ENCODE measurements at regions not wholly inside any gene's neighbourhood (a gene's known extent, or its start where the extent isn't known, plus 50 kb on each side); places are given as distances from the start of the nearest gene placed in this dataset.
"Not testable (repeated sequence)": the region's sequence is repeated elsewhere in the genome, so short reads cannot be mapped to it uniquely, and the experiment has no call there.

DNA sequence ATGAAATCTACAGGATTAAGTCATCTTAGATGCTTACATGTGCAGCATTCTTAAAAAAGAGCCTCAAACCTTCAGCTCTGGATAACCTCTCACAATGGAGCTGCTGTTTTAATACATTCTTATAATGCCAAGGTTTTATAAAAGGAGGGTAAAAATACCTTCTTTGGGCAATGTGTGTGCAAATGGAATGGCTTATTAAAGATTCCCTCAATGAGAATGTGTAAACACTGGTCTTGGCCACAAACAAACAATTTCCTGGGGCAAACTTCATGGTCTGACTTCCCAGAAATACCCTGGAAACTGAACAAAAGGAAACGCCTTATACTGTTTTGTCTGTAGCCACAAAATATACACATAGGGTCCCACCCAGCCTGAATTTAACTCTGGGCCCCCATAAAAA, 148.6 kb upstream of the INTU start:
- Histone ChIP-seq H4K20me1 (ENCODE audit: insufficient read depth) (no peaks in the 10 kb centered on the region), H2AFZ (no peak overlapping the region), H3K4me1 (ENCODE audit: insufficient read depth) (no peaks in the 10 kb centered on the region), H3K9me3 (ENCODE audit: low read depth) (no peaks in the 10 kb centered on the region), H3K36me3 (ENCODE audit: low read depth) (no peaks in the 10 kb centered on the region), H3F3A (ENCODE audit: insufficient read depth) (no peaks in the 10 kb centered on the region), H3K27ac (no peak overlapping the region), H3K4me3 (no peak overlapping the region), H3K9me2 (ENCODE audit: insufficient read depth) (no peaks in the 10 kb centered on the region), H3K27me3 (replicated peaks; ENCODE audit: insufficient read depth) (no peaks in the 10 kb centered on the region), H3K4me2 (ENCODE audit: unreplicated experiment) (no peak overlapping the region), H3K79me2 (ENCODE audit: insufficient read depth) (no peaks in the 10 kb centered on the region), H3K9ac (no peak overlapping the region)
- TF ChIP-seq EZH2phosphoT487 (IDR thresholded peaks at IDR 0.05; ENCODE audit: insufficient read depth, low read depth), result no peak
- no peak for TF ChIP-seq EZH2 (IDR thresholded peaks at IDR 0.05; ENCODE audit: insufficient read depth, poor library complexity, severe bottlenecking)
- no peak for DNase-seq
- in situ Hi-C loops (cut with MboI), result no loop called here
- 8 to 15% methylated on average over 1 of the region's 1 CpG for WGBS, 2 experiments (ENCODE audit: low coverage in 1 of 2, low lambda C conversion rate in 2 of 2, missing lambda C conversion rate in 2 of 2)

DNA sequence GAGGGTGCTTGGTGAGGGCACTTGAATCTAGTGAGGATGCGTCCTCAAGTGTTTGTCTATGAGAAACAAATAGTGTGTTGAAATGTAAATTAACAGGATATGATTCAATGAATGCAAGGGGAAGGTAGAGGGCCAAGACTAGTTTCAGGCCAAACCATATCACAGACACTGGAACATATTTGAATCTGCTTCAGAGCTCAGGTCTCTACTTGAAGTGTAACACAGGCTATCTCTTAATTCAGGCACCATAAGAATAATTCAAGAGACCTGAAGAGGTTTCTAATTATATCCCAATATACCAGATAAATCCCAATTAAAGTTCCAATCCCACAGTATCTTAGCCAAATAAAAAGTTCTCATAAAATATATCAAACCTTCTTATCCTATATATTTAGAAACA, 146.5 kb upstream of the INTU start:
- Histone ChIP-seq H3K79me2 (ENCODE audit: insufficient read depth) (no peaks in the 10 kb centered on the region), H3K4me3 (no peak overlapping the region), H3F3A (ENCODE audit: insufficient read depth) (no peaks in the 10 kb centered on the region), H3K9me2 (ENCODE audit: insufficient read depth) (no peaks in the 10 kb centered on the region), H4K20me1 (ENCODE audit: insufficient read depth) (no peaks in the 10 kb centered on the region), H3K4me2 (ENCODE audit: unreplicated experiment) (no peak overlapping the region), H3K9me3 (ENCODE audit: low read depth) (no peaks in the 10 kb centered on the region), H2AFZ (no peak overlapping the region), H3K4me1 (ENCODE audit: insufficient read depth) (no peaks in the 10 kb centered on the region), H3K9ac (no peak overlapping the region), H3K27me3 (replicated peaks; ENCODE audit: insufficient read depth) (no peaks in the 10 kb centered on the region), H3K36me3 (ENCODE audit: low read depth) (no peaks in the 10 kb centered on the region), H3K27ac (no peak overlapping the region)
- no peak for TF ChIP-seq EZH2 (IDR thresholded peaks at IDR 0.05; ENCODE audit: insufficient read depth, poor library complexity, severe bottlenecking)
- no peak for TF ChIP-seq EZH2phosphoT487 (IDR thresholded peaks at IDR 0.05; ENCODE audit: insufficient read depth, low read depth)
- WGBS, 2 experiments (ENCODE audit: low coverage in 1 of 2, low lambda C conversion rate in 2 of 2, missing lambda C conversion rate in 2 of 2), result 89 to 90% methylated on average over 1 of the region's 1 CpG
- in situ Hi-C loops (cut with MboI), result no loop called here
- no peak for DNase-seq

DNA sequence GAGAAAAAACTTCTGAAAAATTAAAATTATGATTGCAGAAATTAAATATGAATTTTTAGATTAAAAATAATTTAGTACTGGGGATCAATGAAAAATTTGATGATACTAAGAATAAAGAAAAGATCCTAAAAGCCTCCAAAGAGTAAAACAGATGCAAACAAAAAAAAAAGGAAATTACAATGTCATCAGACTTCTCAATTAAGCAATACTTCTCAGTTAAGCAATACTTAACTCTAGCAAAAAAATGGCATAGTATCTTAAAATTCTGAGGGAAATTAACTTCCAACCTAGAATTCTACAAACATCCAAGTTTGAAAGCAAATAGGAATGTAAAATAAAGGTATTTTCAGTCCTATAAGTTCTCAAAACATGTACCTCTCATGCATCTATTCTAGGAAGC, 141.2 kb upstream of the INTU start:
- no peak overlapping the region for H3K27ac ChIP-seq
- TF ChIP-seq EZH2 (IDR thresholded peaks at IDR 0.05; ENCODE audit: insufficient read depth, poor library complexity, severe bottlenecking) (no peak), EZH2phosphoT487 (IDR thresholded peaks at IDR 0.05; ENCODE audit: insufficient read depth, low read depth) (no peak)
- no peaks in the 10 kb centered on the region for H3K9me2 ChIP-seq (ENCODE audit: insufficient read depth)
- H3K4me1 ChIP-seq (ENCODE audit: insufficient read depth), result no peaks in the 10 kb centered on the region
- H3K4me2 ChIP-seq (ENCODE audit: unreplicated experiment), result no peak overlapping the region
- H4K20me1 ChIP-seq (ENCODE audit: insufficient read depth), result no peaks in the 10 kb centered on the region
- H3K27me3 ChIP-seq (replicated peaks; ENCODE audit: insufficient read depth), result no peaks in the 10 kb centered on the region
- H3K36me3 ChIP-seq (ENCODE audit: low read depth), result no peaks in the 10 kb centered on the region
- H2AFZ ChIP-seq, result no peak overlapping the region
- no peaks in the 10 kb centered on the region for H3K9me3 ChIP-seq (ENCODE audit: low read depth)
- H3F3A ChIP-seq (ENCODE audit: insufficient read depth), result no peaks in the 10 kb centered on the region
- in situ Hi-C loops (cut with MboI), result no loop called here
- no peak overlapping the region for H3K9ac ChIP-seq
- H3K79me2 ChIP-seq (ENCODE audit: insufficient read depth), result no peaks in the 10 kb centered on the region
- DNase-seq, result no peak
- H3K4me3 ChIP-seq, result no peak overlapping the region

DNA sequence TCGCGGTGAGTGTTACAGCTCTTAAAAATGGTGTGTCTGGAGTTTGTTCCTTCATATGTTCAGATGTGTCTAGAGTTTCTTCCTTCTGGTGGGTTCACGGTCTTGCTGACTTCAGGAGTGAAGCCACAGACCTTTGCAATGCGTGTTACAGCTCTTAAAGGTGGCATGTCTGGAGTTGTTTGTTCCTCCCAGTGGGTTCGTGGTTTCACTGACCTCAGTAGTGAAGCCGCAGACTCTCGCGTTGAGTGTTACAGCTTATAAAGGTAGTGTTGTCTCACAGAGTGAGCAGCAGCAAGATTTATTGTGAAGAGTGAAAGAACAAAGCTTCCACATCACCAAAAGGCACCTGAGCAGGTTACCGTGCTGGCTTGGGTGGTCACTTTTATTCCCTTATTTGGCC, 135.9 kb upstream of the INTU start:
- H2AFZ ChIP-seq; H3K4me2 ChIP-seq (ENCODE audit: unreplicated experiment); in situ Hi-C loops (cut with MboI); H3K36me3 ChIP-seq (ENCODE audit: low read depth); H3F3A ChIP-seq (ENCODE audit: insufficient read depth); DNase-seq; H3K4me1 ChIP-seq (ENCODE audit: insufficient read depth); H3K9ac ChIP-seq; H3K4me3 ChIP-seq; H3K9me3 ChIP-seq (ENCODE audit: low read depth); H3K9me2 ChIP-seq (ENCODE audit: insufficient read depth); H3K27ac ChIP-seq; H4K20me1 ChIP-seq (ENCODE audit: insufficient read depth); H3K79me2 ChIP-seq (ENCODE audit: insufficient read depth); H3K27me3 ChIP-seq (replicated peaks; ENCODE audit: insufficient read depth): not testable (repeated sequence)
- WGBS, 2 experiments (ENCODE audit: low coverage in 1 of 2, low lambda C conversion rate in 2 of 2, missing lambda C conversion rate in 2 of 2), result 72 to 76% methylated on average over 9 of the region's 9 CpGs

DNA sequence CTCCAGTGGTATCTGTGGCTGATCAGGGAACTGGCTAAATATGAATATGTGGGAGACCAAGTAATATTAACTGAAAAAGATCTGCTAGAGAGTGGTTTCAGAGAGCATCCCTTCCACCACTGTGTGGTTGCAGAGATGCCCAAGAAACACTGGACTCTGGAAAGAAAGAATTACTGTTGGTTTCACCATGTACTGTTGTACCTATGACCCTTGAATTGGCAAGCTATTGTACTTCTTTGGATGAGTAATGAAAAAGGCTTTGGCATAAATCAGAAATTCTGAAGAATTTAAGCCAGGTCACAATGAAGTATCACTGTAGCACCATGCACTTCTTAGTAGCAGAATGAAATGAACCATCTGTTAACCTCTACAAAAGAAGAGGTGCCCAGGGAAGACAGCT, 134.4 kb upstream of the INTU start:
- no peaks in the 10 kb centered on the region for H3K36me3 ChIP-seq (ENCODE audit: low read depth)
- no peaks in the 10 kb centered on the region for H3K9me3 ChIP-seq (ENCODE audit: low read depth)
- peak; percentile 9 for DNase-seq
- H3K27ac ChIP-seq, result no peak overlapping the region
- no peaks in the 10 kb centered on the region for H4K20me1 ChIP-seq (ENCODE audit: insufficient read depth)
- no peaks in the 10 kb centered on the region for H3K79me2 ChIP-seq (ENCODE audit: insufficient read depth)
- no peak overlapping the region for H2AFZ ChIP-seq
- in situ Hi-C loops (cut with MboI), result no loop called here
- 0 out of 2 replicates have a peak, but pooled peaks cover 8% of the 10 kb centered on the region for H3F3A ChIP-seq (ENCODE audit: insufficient read depth)
- no peak overlapping the region for H3K4me2 ChIP-seq (ENCODE audit: unreplicated experiment)
- H3K4me3 ChIP-seq, result no peak overlapping the region
- TF ChIP-seq EZH2 (IDR thresholded peaks at IDR 0.05; ENCODE audit: insufficient read depth, poor library complexity, severe bottlenecking) (no peak), EZH2phosphoT487 (IDR thresholded peaks at IDR 0.05; ENCODE audit: insufficient read depth, low read depth) (no peak)
- no peaks in the 10 kb centered on the region for H3K27me3 ChIP-seq (replicated peaks; ENCODE audit: insufficient read depth)
- H3K4me1 ChIP-seq (ENCODE audit: insufficient read depth), result 0 out of 2 replicates have a peak, but pooled peaks cover 10% of the 10 kb centered on the region
- H3K9ac ChIP-seq, result no peak overlapping the region
- no peaks in the 10 kb centered on the region for H3K9me2 ChIP-seq (ENCODE audit: insufficient read depth)

All from GM23248 (cell line).